DND-41 (cell line): ENCODE measurements at regions not wholly inside any gene's neighbourhood (a gene's known extent, or its start where the extent isn't known, plus 50 kb on each side); places are given as distances from the start of the nearest gene placed in this dataset.

Experiments used
- EZH2 ChIP-seq: IDR thresholded peaks from 3 replicates; pipeline ENCODE4 v1.6.1; 2012; ENCODE audit warnings: borderline replicate concordance, low read depth, mild to moderate bottlenecking, moderate library complexity, low read length, inconsistent platforms; ENCODE audit not compliant: severe bottlenecking
- TF ChIP-seq, protein P1 (sequence below): IDR thresholded peaks from 2 replicates; pipeline ENCODE4 v1.5.1; 2012; ENCODE audit warnings: borderline replicate concordance, low read length, moderate library complexity, mild to moderate bottlenecking; ENCODE audit not compliant: poor library complexity, severe bottlenecking; ENCODE audit errors: extremely low read depth

DNA sequence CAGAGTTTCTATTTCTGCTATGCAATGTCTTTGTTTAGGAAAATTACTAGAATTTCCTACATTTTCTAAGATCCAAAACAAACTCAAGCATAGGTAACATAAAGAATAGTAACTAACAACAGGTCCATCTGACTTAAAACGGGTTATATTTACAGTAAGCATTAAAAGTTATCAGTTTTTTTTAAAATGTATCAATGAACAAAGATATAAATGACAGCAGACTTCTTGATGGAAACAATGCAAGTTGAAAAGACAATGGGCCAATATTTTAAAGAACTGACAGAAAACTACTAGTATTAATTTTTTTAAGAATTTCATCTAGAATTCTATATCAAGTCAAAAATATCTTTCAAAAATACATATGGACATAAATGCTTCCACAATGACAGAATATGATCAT, 367.1 kb upstream of the MGAT4C start:
- TF ChIP-seq, protein P1, sequence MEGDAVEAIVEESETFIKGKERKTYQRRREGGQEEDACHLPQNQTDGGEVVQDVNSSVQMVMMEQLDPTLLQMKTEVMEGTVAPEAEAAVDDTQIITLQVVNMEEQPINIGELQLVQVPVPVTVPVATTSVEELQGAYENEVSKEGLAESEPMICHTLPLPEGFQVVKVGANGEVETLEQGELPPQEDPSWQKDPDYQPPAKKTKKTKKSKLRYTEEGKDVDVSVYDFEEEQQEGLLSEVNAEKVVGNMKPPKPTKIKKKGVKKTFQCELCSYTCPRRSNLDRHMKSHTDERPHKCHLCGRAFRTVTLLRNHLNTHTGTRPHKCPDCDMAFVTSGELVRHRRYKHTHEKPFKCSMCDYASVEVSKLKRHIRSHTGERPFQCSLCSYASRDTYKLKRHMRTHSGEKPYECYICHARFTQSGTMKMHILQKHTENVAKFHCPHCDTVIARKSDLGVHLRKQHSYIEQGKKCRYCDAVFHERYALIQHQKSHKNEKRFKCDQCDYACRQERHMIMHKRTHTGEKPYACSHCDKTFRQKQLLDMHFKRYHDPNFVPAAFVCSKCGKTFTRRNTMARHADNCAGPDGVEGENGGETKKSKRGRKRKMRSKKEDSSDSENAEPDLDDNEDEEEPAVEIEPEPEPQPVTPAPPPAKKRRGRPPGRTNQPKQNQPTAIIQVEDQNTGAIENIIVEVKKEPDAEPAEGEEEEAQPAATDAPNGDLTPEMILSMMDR, result no peak
- no peak for TF ChIP-seq EZH2
